Ectodermal cell (in vitro differentiated cells): ENCODE measurements at regions not wholly inside any gene's neighbourhood (a gene's known extent, or its start where the extent isn't known, plus 50 kb on each side); places are given as distances from the start of the nearest gene placed in this dataset.
"Not testable (repeated sequence)": the region's sequence is repeated elsewhere in the genome, so short reads cannot be mapped to it uniquely, and the experiment has no call there.

Source experiments
- H3K27ac ChIP-seq: 2 replicates; pipeline ENCODE4 v1.7.0; 2013; ENCODE audit warnings: mild to moderate bottlenecking, low read depth, low read length; ENCODE audit not compliant: insufficient read depth, poor library complexity, severe bottlenecking
- H3K27me3 ChIP-seq: 2 replicates; pipeline ENCODE4 v1.7.0; 2013; ENCODE audit warnings: mild to moderate bottlenecking, low read length; ENCODE audit not compliant: insufficient read depth, control insufficient read depth, poor library complexity, severe bottlenecking
- H3K36me3 ChIP-seq: one replicate; pipeline ENCODE4 v1.7.0; 2013; ENCODE audit warnings: low read length; ENCODE audit not compliant: control insufficient read depth, insufficient read depth
- H3K4me1 ChIP-seq: one replicate; pipeline ENCODE4 v1.7.0; 2013; ENCODE audit warnings: low read length; ENCODE audit not compliant: control insufficient read depth, insufficient read depth
- H3K4me3 ChIP-seq: 2 replicates; pipeline ENCODE4 v1.7.0; 2013; ENCODE audit warnings: low read depth, low read length, control low read depth; ENCODE audit not compliant: insufficient read depth
- H3K9me3 ChIP-seq: 2 replicates; pipeline ENCODE4 v1.7.0; 2013; ENCODE audit warnings: mild to moderate bottlenecking, low read length, moderate library complexity; ENCODE audit not compliant: control insufficient read depth
- WGBS, 2 experiments: methylation state at CpG; one replicate each; pipeline ENCODE4 v1.1.7; 2013; ENCODE audit warnings: missing lambda C conversion rate in 2 of 2; 5-methylcytosine and 5-hydroxymethylcytosine counted together

DNA sequence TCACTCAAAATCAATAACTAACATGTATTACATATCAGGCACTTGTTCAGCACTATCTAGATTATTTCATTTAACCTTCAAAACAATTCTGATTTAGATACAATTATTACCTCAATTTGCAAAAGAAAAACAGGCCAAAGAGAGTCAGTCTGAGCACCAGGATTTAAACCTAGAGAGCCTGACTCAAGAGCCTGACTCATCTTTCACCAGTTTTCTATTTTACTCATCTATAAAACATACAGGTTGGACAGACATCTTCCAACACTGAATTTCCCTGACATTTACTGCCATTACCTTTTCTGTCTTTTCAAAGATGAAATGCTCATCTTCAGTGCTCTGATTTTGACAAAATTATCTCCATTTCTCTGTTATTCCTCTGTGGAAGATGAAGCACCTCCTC lies 116.5 kb downstream of the MRPL39 start:
- Histone ChIP-seq H3K36me3 (no peaks in the 10 kb centered on the region), H3K27me3 (no peaks in the 10 kb centered on the region), H3K9me3 (no peaks in the 10 kb centered on the region), H3K4me3 (no peak overlapping the region), H3K27ac (no peak overlapping the region), H3K4me1 (no peaks in the 10 kb centered on the region)

DNA sequence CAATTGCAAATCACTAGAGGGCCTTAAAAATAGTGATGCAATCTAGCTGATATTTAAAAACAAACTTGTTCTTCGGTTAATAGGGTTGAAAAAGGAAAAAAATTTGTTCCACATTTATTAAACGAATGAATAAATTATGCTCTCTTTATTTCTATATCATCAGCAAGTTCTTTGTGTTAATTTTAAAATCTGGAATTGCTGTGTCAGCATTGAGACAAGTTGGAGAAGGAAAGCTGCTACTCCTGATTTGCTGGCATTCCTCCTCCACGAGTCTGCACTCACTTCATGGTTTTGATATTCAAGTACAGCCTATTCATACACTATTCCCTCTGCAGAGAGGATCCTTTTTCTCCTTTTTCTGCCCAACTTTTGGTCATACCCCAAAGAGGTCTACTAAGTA lies 117.6 kb downstream of the MRPL39 start:
- Histone ChIP-seq H3K27ac (no peak overlapping the region), H3K9me3 (no peaks in the 10 kb centered on the region), H3K4me1 (no peaks in the 10 kb centered on the region), H3K27me3 (no peaks in the 10 kb centered on the region), H3K4me3 (no peak overlapping the region), H3K36me3 (no peaks in the 10 kb centered on the region)
- WGBS, 2 experiments, result 64 to 71% methylated on average over 1 of the region's 3 CpGs

- no peak overlapping the region for H3K4me3 ChIP-seq
- H3K27ac ChIP-seq, result no peak overlapping the region
- 90 to 94% methylated on average over 2 to 3 of the region's 3 CpGs for WGBS, 2 experiments
- no peaks in the 10 kb centered on the region for H3K36me3 ChIP-seq
- no peaks in the 10 kb centered on the region for H3K27me3 ChIP-seq
- no peaks in the 10 kb centered on the region for H3K4me1 ChIP-seq
- H3K9me3 ChIP-seq, result no peaks in the 10 kb centered on the region
Observed at GRCh38 chr21:25487046-25487594, 120.2 kb downstream of the MRPL39 start.

- WGBS, 2 experiments, result 85 to 89% methylated on average over 2 of the region's 2 CpGs
- H3K27ac ChIP-seq, result no peak overlapping the region
- H3K36me3 ChIP-seq, result peaks cover 3% of the 10 kb centered on the region
- peaks cover 5% of the 10 kb centered on the region for H3K9me3 ChIP-seq
- no peaks in the 10 kb centered on the region for H3K4me1 ChIP-seq
- no peak overlapping the region for H3K4me3 ChIP-seq
- no peaks in the 10 kb centered on the region for H3K27me3 ChIP-seq
Observed at GRCh38 chr21:25485914-25486313, 121.4 kb downstream of the MRPL39 start.

DNA sequence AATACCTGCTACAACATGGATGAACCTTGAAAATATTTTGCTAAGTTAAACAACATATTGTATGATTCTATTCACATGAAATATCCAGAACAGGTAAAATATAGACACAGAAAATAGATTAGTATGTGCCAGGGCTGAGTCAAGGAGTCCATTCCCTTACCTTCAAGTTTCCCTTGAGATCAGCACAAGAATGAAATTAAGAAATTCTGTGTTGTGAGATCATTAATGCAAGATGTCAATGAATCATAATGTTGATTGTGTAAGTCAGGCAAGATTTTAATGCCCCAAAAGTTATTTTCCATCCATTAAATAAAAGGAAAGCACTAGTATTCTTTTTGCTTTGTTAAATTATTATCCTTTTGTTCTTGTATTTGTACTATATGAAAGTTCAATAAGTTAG lies 139.4 kb downstream of the MRPL39 start:
- H3K4me1 ChIP-seq, result no peaks in the 10 kb centered on the region
- no peaks in the 10 kb centered on the region for H3K27me3 ChIP-seq
- H3K27ac ChIP-seq, result no peak overlapping the region
- no peaks in the 10 kb centered on the region for H3K36me3 ChIP-seq
- no peaks in the 10 kb centered on the region for H3K9me3 ChIP-seq
- H3K4me3 ChIP-seq, result no peak overlapping the region

- H3K4me1 ChIP-seq, H3K9me3 ChIP-seq, H3K27ac ChIP-seq, H3K4me3 ChIP-seq, H3K36me3 ChIP-seq, H3K27me3 ChIP-seq: not testable (repeated sequence)
- WGBS, 2 experiments, result 89 to 93% methylated on average over 4 of the region's 5 CpGs
Observed at GRCh38 chr21:25467071-25467470, 140.2 kb downstream of the MRPL39 start.

DNA sequence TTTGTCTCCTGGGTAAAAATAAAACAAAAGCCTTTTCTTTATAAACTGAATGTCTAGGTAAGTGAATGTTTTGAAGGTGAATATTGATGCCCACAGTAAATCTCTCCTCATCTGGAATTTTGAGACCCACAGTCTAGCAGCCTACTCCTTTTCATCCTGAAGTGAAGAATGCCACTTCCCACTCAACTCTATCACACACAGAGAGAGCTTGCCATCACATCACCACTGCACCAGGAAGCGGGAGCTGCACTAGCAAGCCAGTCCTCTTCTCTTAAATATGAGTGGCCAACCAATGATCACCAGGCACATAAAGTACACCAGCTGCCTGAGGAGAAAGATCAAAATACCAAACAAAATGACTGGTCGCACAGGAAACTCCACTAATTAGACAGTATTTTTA lies 140.8 kb downstream of the MRPL39 start:
- Histone ChIP-seq H3K27me3 (no peaks in the 10 kb centered on the region), H3K4me3 (no peak overlapping the region), H3K4me1 (no peaks in the 10 kb centered on the region), H3K9me3 (no peaks in the 10 kb centered on the region), H3K36me3 (no peaks in the 10 kb centered on the region), H3K27ac (no peak overlapping the region)
- 79 to 97% methylated on average over 1 to 2 of the region's 2 CpGs for WGBS, 2 experiments

DNA sequence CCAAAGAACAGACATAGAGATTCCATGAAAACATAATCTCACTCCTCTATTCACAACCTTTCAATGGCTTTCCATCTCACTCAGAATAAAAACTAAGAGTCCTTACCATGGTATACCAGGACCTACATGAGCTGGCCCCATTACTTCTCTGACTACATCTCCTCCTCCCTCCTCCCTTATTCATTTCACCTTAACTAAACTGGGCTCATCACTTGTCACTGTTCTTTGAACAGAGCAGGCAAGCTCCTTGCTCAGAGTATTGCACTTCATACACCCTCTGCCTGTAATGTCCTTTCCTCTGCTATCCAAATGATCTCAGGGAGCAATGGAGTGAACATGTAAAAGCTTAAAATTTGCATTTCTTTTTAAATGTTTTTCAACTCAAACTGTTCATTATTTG lies 142.0 kb downstream of the MRPL39 start:
- no peaks in the 10 kb centered on the region for H3K27me3 ChIP-seq
- H3K27ac ChIP-seq, result no peak overlapping the region
- H3K4me1 ChIP-seq, result no peaks in the 10 kb centered on the region
- H3K4me3 ChIP-seq, result no peak overlapping the region
- no peaks in the 10 kb centered on the region for H3K36me3 ChIP-seq
- H3K9me3 ChIP-seq, result no peaks in the 10 kb centered on the region

GRCh38 chr21:25464275-25464674 lies 143.0 kb downstream of the MRPL39 start:
- 80 to 81% methylated on average over 1 to 2 of the region's 2 CpGs for WGBS, 2 experiments
- Histone ChIP-seq H3K4me3 (no peak overlapping the region), H3K27me3 (no peaks in the 10 kb centered on the region), H3K27ac (no peak overlapping the region), H3K36me3 (no peaks in the 10 kb centered on the region), H3K4me1 (no peaks in the 10 kb centered on the region), H3K9me3 (no peaks in the 10 kb centered on the region)

DNA sequence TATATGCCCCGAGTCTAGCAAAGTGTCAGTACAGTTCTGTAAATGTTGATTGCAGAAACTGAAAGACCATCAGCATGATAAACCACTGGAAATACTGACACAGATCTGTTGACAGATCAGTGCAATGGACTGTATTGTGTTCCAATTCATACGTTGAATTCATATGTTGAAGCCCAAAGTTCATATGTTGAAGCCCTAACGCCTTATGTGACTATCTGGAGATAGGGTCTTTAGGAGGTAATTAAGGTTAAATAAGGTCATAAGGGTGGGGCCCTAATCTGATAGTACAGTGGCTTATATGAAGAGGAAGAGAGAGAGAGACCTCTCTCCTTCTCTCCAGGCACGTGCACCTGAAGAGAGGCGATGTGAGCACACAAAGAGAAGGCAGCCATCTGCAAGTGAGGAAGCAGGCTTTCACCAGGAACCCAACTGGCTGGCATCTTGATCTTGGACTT lies 144.7 kb downstream of the MRPL39 start:
- Histone ChIP-seq H3K27me3 (no peaks in the 10 kb centered on the region), H3K4me3 (no peak overlapping the region), H3K9me3 (no peaks in the 10 kb centered on the region), H3K4me1 (no peaks in the 10 kb centered on the region), H3K36me3 (no peaks in the 10 kb centered on the region), H3K27ac (no peak overlapping the region)
- WGBS, 2 experiments, result 72 to 78% methylated on average over 5 of the region's 5 CpGs

GRCh38 chr21:25461725-25462124 lies 145.6 kb downstream of the MRPL39 start:
- H3K36me3 ChIP-seq, result no peaks in the 10 kb centered on the region
- no peaks in the 10 kb centered on the region for H3K27me3 ChIP-seq
- no peaks in the 10 kb centered on the region for H3K9me3 ChIP-seq
- WGBS, 2 experiments, result 27 to 40% methylated on average over 1 of the region's 1 CpG
- H3K4me3 ChIP-seq, result no peak overlapping the region
- no peaks in the 10 kb centered on the region for H3K4me1 ChIP-seq
- H3K27ac ChIP-seq, result no peak overlapping the region
